22Rv1 (cell line): ENCODE measurements at regions not wholly inside any gene's neighbourhood (a gene's known extent, or its start where the extent isn't known, plus 50 kb on each side); places are given as distances from the start of the nearest gene placed in this dataset.

Experiments used
- ZFX ChIP-seq: fragments of 450-650 bp; IDR thresholded peaks from 2 replicates; pipeline ENCODE4 v1.6.1; 2017; ENCODE audit warnings: antibody characterized with exemption, borderline replicate concordance
- TF ChIP-seq, protein P1 (sequence below): fragments of 450-650 bp; IDR thresholded peaks from 2 replicates; pipeline ENCODE4 v1.5.1; 2017; ENCODE audit warnings: mild to moderate bottlenecking

- TF ChIP-seq, protein P1, sequence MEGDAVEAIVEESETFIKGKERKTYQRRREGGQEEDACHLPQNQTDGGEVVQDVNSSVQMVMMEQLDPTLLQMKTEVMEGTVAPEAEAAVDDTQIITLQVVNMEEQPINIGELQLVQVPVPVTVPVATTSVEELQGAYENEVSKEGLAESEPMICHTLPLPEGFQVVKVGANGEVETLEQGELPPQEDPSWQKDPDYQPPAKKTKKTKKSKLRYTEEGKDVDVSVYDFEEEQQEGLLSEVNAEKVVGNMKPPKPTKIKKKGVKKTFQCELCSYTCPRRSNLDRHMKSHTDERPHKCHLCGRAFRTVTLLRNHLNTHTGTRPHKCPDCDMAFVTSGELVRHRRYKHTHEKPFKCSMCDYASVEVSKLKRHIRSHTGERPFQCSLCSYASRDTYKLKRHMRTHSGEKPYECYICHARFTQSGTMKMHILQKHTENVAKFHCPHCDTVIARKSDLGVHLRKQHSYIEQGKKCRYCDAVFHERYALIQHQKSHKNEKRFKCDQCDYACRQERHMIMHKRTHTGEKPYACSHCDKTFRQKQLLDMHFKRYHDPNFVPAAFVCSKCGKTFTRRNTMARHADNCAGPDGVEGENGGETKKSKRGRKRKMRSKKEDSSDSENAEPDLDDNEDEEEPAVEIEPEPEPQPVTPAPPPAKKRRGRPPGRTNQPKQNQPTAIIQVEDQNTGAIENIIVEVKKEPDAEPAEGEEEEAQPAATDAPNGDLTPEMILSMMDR = peak; percentile 28; the same call in 1 of the 2 replicates
- no peak for TF ChIP-seq ZFX
Measured at GRCh38 chr19:28943651-28944050, 269.3 kb downstream of the UQCRFS1 start.
